ENCODE measurements at regions not wholly inside any gene's neighbourhood (a gene's known extent, or its start where the extent isn't known, plus 50 kb on each side); places are given as distances from the start of the nearest gene placed in this dataset.

DNA sequence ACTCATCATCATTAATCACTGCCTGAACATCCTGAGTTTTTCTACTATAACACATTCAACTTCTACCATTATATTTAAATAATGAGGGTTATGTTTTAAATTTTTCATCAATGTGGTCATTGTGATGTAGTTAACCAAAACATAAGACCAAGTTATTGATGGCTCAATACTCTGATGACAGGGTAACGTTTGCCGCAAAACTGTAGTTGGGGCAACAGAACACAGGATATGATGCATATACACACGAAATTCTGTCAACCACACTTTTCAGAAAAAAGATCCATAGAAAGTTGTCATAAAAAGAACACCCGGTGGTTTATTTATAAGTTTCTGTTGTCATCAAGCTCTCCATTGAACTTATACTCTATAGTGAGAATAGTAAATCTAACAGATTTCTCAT, 121.7 kb upstream of the COL11A1 start:
- H3K4me2 ChIP-seq: no peak overlapping the region
- no peak for ATAC-seq
- no peak overlapping the region for H3K27ac Mint-ChIP-seq
- H3K79me2 ChIP-seq (replicated peaks; ENCODE audit: insufficient read depth): no peaks in the 10 kb centered on the region
- no peak overlapping the region for H2AFZ ChIP-seq
- no peak overlapping the region for H3K4me3 Mint-ChIP-seq
- H3K27me3 ChIP-seq (ENCODE audit: insufficient read depth): no peaks in the 10 kb centered on the region
- no peaks in the 10 kb centered on the region for H3K9me2 ChIP-seq (ENCODE audit: insufficient read depth)
- H3K4me3 ChIP-seq: no peak overlapping the region
- no peaks in the 10 kb centered on the region for H3F3A ChIP-seq (replicated peaks; ENCODE audit: low read depth)
- H4K20me1 ChIP-seq (replicated peaks; ENCODE audit: insufficient read depth): no peaks in the 10 kb centered on the region
- no peaks in the 10 kb centered on the region for H3K4me1 ChIP-seq (ENCODE audit: insufficient read depth)
- no peak overlapping the region for H3K27ac ChIP-seq (ENCODE audit: low read depth)
- no peak for TF ChIP-seq ZNF114 (CRISPR knock-in tag; IDR thresholded peaks at IDR 0.05)
- TF ChIP-seq, protein P1, sequence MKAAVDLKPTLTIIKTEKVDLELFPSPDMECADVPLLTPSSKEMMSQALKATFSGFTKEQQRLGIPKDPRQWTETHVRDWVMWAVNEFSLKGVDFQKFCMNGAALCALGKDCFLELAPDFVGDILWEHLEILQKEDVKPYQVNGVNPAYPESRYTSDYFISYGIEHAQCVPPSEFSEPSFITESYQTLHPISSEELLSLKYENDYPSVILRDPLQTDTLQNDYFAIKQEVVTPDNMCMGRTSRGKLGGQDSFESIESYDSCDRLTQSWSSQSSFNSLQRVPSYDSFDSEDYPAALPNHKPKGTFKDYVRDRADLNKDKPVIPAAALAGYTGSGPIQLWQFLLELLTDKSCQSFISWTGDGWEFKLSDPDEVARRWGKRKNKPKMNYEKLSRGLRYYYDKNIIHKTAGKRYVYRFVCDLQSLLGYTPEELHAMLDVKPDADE (IDR thresholded peaks at IDR 0.05): no peak
- TF ChIP-seq, protein P2, sequence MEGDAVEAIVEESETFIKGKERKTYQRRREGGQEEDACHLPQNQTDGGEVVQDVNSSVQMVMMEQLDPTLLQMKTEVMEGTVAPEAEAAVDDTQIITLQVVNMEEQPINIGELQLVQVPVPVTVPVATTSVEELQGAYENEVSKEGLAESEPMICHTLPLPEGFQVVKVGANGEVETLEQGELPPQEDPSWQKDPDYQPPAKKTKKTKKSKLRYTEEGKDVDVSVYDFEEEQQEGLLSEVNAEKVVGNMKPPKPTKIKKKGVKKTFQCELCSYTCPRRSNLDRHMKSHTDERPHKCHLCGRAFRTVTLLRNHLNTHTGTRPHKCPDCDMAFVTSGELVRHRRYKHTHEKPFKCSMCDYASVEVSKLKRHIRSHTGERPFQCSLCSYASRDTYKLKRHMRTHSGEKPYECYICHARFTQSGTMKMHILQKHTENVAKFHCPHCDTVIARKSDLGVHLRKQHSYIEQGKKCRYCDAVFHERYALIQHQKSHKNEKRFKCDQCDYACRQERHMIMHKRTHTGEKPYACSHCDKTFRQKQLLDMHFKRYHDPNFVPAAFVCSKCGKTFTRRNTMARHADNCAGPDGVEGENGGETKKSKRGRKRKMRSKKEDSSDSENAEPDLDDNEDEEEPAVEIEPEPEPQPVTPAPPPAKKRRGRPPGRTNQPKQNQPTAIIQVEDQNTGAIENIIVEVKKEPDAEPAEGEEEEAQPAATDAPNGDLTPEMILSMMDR (conservative IDR thresholded peaks at IDR 0.05; ENCODE audit: low read depth in 2 of 2): no peak
- no peak for TF ChIP-seq EZH2 (IDR thresholded peaks at IDR 0.05; ENCODE audit: low read depth, unreplicated experiment)
- no peak for TF ChIP-seq EZH2phosphoT487 (IDR thresholded peaks at IDR 0.05; ENCODE audit: unreplicated experiment)
- TF ChIP-seq, protein P3, sequence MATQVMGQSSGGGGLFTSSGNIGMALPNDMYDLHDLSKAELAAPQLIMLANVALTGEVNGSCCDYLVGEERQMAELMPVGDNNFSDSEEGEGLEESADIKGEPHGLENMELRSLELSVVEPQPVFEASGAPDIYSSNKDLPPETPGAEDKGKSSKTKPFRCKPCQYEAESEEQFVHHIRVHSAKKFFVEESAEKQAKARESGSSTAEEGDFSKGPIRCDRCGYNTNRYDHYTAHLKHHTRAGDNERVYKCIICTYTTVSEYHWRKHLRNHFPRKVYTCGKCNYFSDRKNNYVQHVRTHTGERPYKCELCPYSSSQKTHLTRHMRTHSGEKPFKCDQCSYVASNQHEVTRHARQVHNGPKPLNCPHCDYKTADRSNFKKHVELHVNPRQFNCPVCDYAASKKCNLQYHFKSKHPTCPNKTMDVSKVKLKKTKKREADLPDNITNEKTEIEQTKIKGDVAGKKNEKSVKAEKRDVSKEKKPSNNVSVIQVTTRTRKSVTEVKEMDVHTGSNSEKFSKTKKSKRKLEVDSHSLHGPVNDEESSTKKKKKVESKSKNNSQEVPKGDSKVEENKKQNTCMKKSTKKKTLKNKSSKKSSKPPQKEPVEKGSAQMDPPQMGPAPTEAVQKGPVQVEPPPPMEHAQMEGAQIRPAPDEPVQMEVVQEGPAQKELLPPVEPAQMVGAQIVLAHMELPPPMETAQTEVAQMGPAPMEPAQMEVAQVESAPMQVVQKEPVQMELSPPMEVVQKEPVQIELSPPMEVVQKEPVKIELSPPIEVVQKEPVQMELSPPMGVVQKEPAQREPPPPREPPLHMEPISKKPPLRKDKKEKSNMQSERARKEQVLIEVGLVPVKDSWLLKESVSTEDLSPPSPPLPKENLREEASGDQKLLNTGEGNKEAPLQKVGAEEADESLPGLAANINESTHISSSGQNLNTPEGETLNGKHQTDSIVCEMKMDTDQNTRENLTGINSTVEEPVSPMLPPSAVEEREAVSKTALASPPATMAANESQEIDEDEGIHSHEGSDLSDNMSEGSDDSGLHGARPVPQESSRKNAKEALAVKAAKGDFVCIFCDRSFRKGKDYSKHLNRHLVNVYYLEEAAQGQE (IDR thresholded peaks at IDR 0.05; ENCODE audit: unreplicated experiment): no peak
- no peak for TF ChIP-seq STAT1 (IDR thresholded peaks at IDR 0.05; ENCODE audit: unreplicated experiment)
- TF ChIP-seq NANOG (IDR thresholded peaks at IDR 0.05; ENCODE audit: borderline replicate concordance): no peak
- TF ChIP-seq, protein P4, sequence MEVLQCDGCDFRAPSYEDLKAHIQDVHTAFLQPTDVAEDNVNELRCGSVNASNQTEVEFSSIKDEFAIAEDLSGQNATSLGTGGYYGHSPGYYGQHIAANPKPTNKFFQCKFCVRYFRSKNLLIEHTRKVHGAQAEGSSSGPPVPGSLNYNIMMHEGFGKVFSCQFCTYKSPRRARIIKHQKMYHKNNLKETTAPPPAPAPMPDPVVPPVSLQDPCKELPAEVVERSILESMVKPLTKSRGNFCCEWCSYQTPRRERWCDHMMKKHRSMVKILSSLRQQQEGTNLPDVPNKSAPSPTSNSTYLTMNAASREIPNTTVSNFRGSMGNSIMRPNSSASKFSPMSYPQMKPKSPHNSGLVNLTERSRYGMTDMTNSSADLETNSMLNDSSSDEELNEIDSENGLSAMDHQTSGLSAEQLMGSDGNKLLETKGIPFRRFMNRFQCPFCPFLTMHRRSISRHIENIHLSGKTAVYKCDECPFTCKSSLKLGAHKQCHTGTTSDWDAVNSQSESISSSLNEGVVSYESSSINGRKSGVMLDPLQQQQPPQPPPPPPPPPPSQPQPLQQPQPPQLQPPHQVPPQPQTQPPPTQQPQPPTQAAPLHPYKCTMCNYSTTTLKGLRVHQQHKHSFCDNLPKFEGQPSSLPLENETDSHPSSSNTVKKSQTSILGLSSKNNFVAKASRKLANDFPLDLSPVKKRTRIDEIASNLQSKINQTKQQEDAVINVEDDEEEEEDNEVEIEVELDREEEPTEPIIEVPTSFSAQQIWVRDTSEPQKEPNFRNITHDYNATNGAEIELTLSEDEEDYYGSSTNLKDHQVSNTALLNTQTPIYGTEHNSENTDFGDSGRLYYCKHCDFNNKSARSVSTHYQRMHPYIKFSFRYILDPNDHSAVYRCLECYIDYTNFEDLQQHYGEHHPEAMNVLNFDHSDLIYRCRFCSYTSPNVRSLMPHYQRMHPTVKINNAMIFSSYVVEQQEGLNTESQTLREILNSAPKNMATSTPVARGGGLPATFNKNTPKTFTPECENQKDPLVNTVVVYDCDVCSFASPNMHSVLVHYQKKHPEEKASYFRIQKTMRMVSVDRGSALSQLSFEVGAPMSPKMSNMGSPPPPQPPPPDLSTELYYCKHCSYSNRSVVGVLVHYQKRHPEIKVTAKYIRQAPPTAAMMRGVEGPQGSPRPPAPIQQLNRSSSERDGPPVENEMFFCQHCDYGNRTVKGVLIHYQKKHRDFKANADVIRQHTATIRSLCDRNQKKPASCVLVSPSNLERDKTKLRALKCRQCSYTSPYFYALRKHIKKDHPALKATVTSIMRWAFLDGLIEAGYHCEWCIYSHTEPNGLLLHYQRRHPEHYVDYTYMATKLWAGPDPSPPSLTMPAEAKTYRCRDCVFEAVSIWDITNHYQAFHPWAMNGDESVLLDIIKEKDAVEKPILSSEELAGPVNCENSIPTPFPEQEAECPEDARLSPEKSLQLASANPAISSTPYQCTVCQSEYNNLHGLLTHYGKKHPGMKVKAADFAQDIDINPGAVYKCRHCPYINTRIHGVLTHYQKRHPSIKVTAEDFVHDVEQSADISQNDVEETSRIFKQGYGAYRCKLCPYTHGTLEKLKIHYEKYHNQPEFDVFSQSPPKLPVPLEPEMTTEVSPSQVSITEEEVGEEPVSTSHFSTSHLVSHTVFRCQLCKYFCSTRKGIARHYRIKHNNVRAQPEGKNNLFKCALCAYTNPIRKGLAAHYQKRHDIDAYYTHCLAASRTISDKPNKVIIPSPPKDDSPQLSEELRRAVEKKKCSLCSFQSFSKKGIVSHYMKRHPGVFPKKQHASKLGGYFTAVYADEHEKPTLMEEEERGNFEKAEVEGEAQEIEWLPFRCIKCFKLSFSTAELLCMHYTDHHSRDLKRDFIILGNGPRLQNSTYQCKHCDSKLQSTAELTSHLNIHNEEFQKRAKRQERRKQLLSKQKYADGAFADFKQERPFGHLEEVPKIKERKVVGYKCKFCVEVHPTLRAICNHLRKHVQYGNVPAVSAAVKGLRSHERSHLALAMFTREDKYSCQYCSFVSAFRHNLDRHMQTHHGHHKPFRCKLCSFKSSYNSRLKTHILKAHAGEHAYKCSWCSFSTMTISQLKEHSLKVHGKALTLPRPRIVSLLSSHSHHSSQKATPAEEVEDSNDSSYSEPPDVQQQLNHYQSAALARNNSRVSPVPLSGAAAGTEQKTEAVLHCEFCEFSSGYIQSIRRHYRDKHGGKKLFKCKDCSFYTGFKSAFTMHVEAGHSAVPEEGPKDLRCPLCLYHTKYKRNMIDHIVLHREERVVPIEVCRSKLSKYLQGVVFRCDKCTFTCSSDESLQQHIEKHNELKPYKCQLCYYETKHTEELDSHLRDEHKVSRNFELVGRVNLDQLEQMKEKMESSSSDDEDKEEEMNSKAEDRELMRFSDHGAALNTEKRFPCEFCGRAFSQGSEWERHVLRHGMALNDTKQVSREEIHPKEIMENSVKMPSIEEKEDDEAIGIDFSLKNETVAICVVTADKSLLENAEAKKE (CRISPR knock-in tag; IDR thresholded peaks at IDR 0.05): no peak
- no peak for TF ChIP-seq CREB1 (CRISPR knock-in tag; IDR thresholded peaks at IDR 0.05; ENCODE audit: low read depth)
- no peak for TF ChIP-seq ZNF331 (CRISPR knock-in tag; IDR thresholded peaks at IDR 0.05; ENCODE audit: low read depth)
- TF ChIP-seq JUNB (IDR thresholded peaks at IDR 0.05; ENCODE audit: unreplicated experiment): no peak
- TF ChIP-seq POLR2AphosphoS5 (IDR thresholded peaks at IDR 0.05; ENCODE audit: low read depth): no peak
- H3K36me3 Mint-ChIP-seq (ENCODE audit: low read depth): no peaks in the 10 kb centered on the region
- DNase-seq (ENCODE audit: low spot score): no peak
- H3K9me3 Mint-ChIP-seq: peaks cover 3% of the 10 kb centered on the region; the same call in 2 of the 3 replicates
- no peaks in the 10 kb centered on the region for H3K4me1 Mint-ChIP-seq
- no peaks in the 10 kb centered on the region for H3K27me3 Mint-ChIP-seq (ENCODE audit: insufficient read depth, low read depth, poor library complexity)
- no peaks in the 10 kb centered on the region for H3K36me3 ChIP-seq (ENCODE audit: insufficient read depth)
